GM23338 (cell line): ENCODE measurements at regions not wholly inside any gene's neighbourhood (a gene's known extent, or its start where the extent isn't known, plus 50 kb on each side); places are given as distances from the start of the nearest gene placed in this dataset.
A peak's percentile ranks its signal among the peaks of the same experiment; 100 is the strongest.

ENCODE experiments used
- ATAC-seq: fragments of 200-7000 bp; cut with Tn5 transposase; 3 replicates; pipeline ENCODE4 v1.9.1; 2020
- DNase-seq: peaks from one replicate; pipeline ENCODE4 v3.0.0-alpha.2; 2015; ENCODE audit warnings: low spot score
- H2AFZ ChIP-seq: fragments of 200-600 bp; sonication (generic); 2 replicates; pipeline ENCODE4 v1.8.0; 2016; ENCODE audit warnings: antibody characterized with exemption, mild to moderate bottlenecking, moderate library complexity
- H3F3A ChIP-seq: fragments of 200-600 bp; sonication (generic); replicated peaks from 2 replicates; pipeline ENCODE4 v1.8.0; 2017; ENCODE audit warnings: antibody characterized with exemption, mixed run types, low read depth
- H3K27ac ChIP-seq: fragments of 200-600 bp; sonication (generic); 2 replicates; pipeline ENCODE4 v1.6.1; 2016; ENCODE audit warnings: low read depth
- H3K27me3 ChIP-seq: fragments of 200-600 bp; sonication (generic); 2 replicates; pipeline ENCODE4 v1.8.0; 2016; ENCODE audit warnings: mild to moderate bottlenecking, mixed run types, moderate library complexity; ENCODE audit not compliant: insufficient read depth
- H3K36me3 ChIP-seq: fragments of 200-600 bp; sonication (generic); 2 replicates; pipeline ENCODE4 v1.8.0; 2016; ENCODE audit warnings: mild to moderate bottlenecking; ENCODE audit not compliant: insufficient read depth
- H3K4me1 ChIP-seq: fragments of 200-600 bp; sonication (generic); 2 replicates; pipeline ENCODE4 v1.8.0; 2016; ENCODE audit warnings: mild to moderate bottlenecking, moderate library complexity; ENCODE audit not compliant: insufficient read depth
- H3K4me2 ChIP-seq: fragments of 200-600 bp; sonication (generic); 2 replicates; pipeline ENCODE4 v1.7.1; 2017; ENCODE audit warnings: mixed run types
- H3K4me3 ChIP-seq: fragments of 200-600 bp; sonication (generic); 2 replicates; pipeline ENCODE4 v1.6.1; 2016; ENCODE audit warnings: mixed run types
- H3K79me2 ChIP-seq: fragments of 200-600 bp; sonication (generic); replicated peaks from 2 replicates; pipeline ENCODE4 v1.8.0; 2017; ENCODE audit warnings: mild to moderate bottlenecking; ENCODE audit not compliant: insufficient read depth
- H3K9me2 ChIP-seq: fragments of 200-600 bp; sonication (generic); 2 replicates; pipeline ENCODE4 v1.8.0; 2017; ENCODE audit not compliant: insufficient read depth
- H4K20me1 ChIP-seq: fragments of 200-600 bp; sonication (generic); replicated peaks from 2 replicates; pipeline ENCODE4 v1.8.0; 2017; ENCODE audit warnings: mild to moderate bottlenecking; ENCODE audit not compliant: insufficient read depth
- H3K27ac Mint-ChIP-seq: 2 replicates; pipeline ENCODE4 v1.8.0; 2020; ENCODE audit warnings: inconsistent platforms, mild to moderate bottlenecking, moderate library complexity, mixed read lengths
- H3K27me3 Mint-ChIP-seq: 3 replicates; pipeline ENCODE4 v1.8.0; 2022; ENCODE audit warnings: low read depth, mild to moderate bottlenecking, moderate library complexity, mixed read lengths, inconsistent platforms; ENCODE audit not compliant: insufficient read depth, poor library complexity
- H3K36me3 Mint-ChIP-seq: 3 replicates; pipeline ENCODE4 v1.8.0; 2021; ENCODE audit warnings: low read depth, mild to moderate bottlenecking, inconsistent platforms, moderate library complexity, mixed read lengths
- H3K4me1 Mint-ChIP-seq: 3 replicates; pipeline ENCODE4 v1.8.0; 2020; ENCODE audit warnings: mild to moderate bottlenecking, inconsistent platforms, mixed read lengths
- H3K4me3 Mint-ChIP-seq: 3 replicates; pipeline ENCODE4 v1.8.0; 2021; ENCODE audit warnings: moderate library complexity, mild to moderate bottlenecking, inconsistent platforms, mixed read lengths
- H3K9me3 Mint-ChIP-seq: 3 replicates; pipeline ENCODE4 v1.8.0; 2020; ENCODE audit warnings: moderate library complexity, mild to moderate bottlenecking, inconsistent platforms, mixed read lengths
- CREB1 ChIP-seq: fragments of 250-450 bp; sonication (Bioruptor Pico); IDR thresholded peaks from 2 replicates; pipeline ENCODE4 v1.5.0; 2020; ENCODE audit warnings: low read depth, mild to moderate bottlenecking, moderate library complexity
- CTCF ChIP-seq, 2 experiments: fragments of 200-600 bp in 1 of 2; sonication (generic) in 1 of 2; conservative IDR thresholded peaks; 2 replicates each; pipeline versions ENCODE4 v1.5.1 to v1.6.1; 2016 to 2017; ENCODE audit warnings: antibody characterized with exemption in 2 of 2, low read depth in 2 of 2, mild to moderate bottlenecking in 2 of 2, moderate library complexity in 1 of 2
- ETS1 ChIP-seq: IDR thresholded peaks from 2 replicates; pipeline ENCODE4 v1.6.1; 2016; ENCODE audit warnings: antibody characterized with exemption
- EZH2 ChIP-seq: fragments of 200-600 bp; sonication (generic); IDR thresholded peaks from one replicate; pipeline ENCODE4 v1.8.0; 2017; ENCODE audit warnings: antibody characterized with exemption, mild to moderate bottlenecking, low read depth; ENCODE audit not compliant: unreplicated experiment
- EZH2phosphoT487 ChIP-seq: fragments of 200-600 bp; sonication (generic); IDR thresholded peaks from one replicate; pipeline ENCODE4 v1.8.1; 2018; ENCODE audit warnings: antibody characterized with exemption; ENCODE audit not compliant: unreplicated experiment
- JUNB ChIP-seq: IDR thresholded peaks from one replicate; pipeline ENCODE4 v1.6.1; 2016; ENCODE audit warnings: antibody characterized with exemption; ENCODE audit not compliant: unreplicated experiment
- NANOG ChIP-seq: IDR thresholded peaks from 2 replicates; pipeline ENCODE4 v1.6.1; 2016; ENCODE audit warnings: antibody characterized with exemption, borderline replicate concordance
- POLR2AphosphoS5 ChIP-seq: IDR thresholded peaks from 2 replicates; pipeline ENCODE4 v1.6.1; 2016; ENCODE audit warnings: antibody characterized with exemption, low read depth
- REST ChIP-seq: IDR thresholded peaks from one replicate; pipeline ENCODE4 v1.6.1; 2018; ENCODE audit warnings: antibody characterized with exemption; ENCODE audit not compliant: unreplicated experiment
- STAT1 ChIP-seq: IDR thresholded peaks from one replicate; pipeline ENCODE4 v1.6.1; 2016; ENCODE audit warnings: antibody characterized with exemption; ENCODE audit not compliant: unreplicated experiment
- ZNF114 ChIP-seq: fragments of 250-450 bp; sonication (Bioruptor Pico); IDR thresholded peaks from 2 replicates; pipeline ENCODE4 v1.5.0; 2020; ENCODE audit warnings: mild to moderate bottlenecking, moderate library complexity
- ZNF331 ChIP-seq: fragments of 250-450 bp; sonication (Bioruptor Pico); IDR thresholded peaks from 2 replicates; pipeline ENCODE4 v1.5.0; 2020; ENCODE audit warnings: low read depth, mild to moderate bottlenecking, moderate library complexity
- ZNF462 ChIP-seq: fragments of 250-450 bp; sonication (Bioruptor Pico); IDR thresholded peaks from 2 replicates; pipeline ENCODE4 v1.5.0; 2020; ENCODE audit warnings: mild to moderate bottlenecking, moderate library complexity

GRCh38 chr15:34642247-34642646, 58.8 kb upstream of the GOLGA8B start:
- Histone ChIP-seq H3K4me1 (no peaks in the 10 kb centered on the region), H3K27ac (no peak overlapping the region), H3K4me3 (no peak overlapping the region), H3K4me2 (no peak overlapping the region), H2AFZ (peak overlapping the region; percentile 64; the same call in 1 of the 2 replicates), H3K27me3 (no peaks in the 10 kb centered on the region), H3K79me2 (no peaks in the 10 kb centered on the region), H3K36me3 (no peaks in the 10 kb centered on the region), H3K9me2 (no peaks in the 10 kb centered on the region), H4K20me1 (no peaks in the 10 kb centered on the region), H3F3A (no peaks in the 10 kb centered on the region)
- Mint-ChIP-seq H3K9me3 (no peaks in the 10 kb centered on the region), H3K4me3 (no peak overlapping the region), H3K4me1 (no peaks in the 10 kb centered on the region; the same call in 2 of the 3 replicates), H3K36me3 (no peaks in the 10 kb centered on the region), H3K27ac (no peak overlapping the region), H3K27me3 (no peaks in the 10 kb centered on the region)
- ATAC-seq (peak; percentile 78), DNase-seq (peak; percentile 23)
- no peak for TF ChIP-seq NANOG
- no peak for TF ChIP-seq ZNF114 (CRISPR knock-in tag)
- no peak for TF ChIP-seq REST
- no peak for TF ChIP-seq ZNF462 (CRISPR knock-in tag)
- no peak for TF ChIP-seq POLR2AphosphoS5
- TF ChIP-seq ZNF331 (CRISPR knock-in tag), result no peak
- TF ChIP-seq CREB1 (CRISPR knock-in tag), result no peak
- TF ChIP-seq EZH2phosphoT487, result no peak
- no peak for TF ChIP-seq JUNB
- no peak for TF ChIP-seq EZH2
- no peak for TF ChIP-seq STAT1
- TF ChIP-seq CTCF (conservative IDR thresholded peaks at IDR 0.05; ENCODE audit: low read depth in 2 of 2), result no peak
- TF ChIP-seq ETS1, result no peak
